ENCODE measurements at regions not wholly inside any gene's neighbourhood (a gene's known extent, or its start where the extent isn't known, plus 50 kb on each side); places are given as distances from the start of the nearest gene placed in this dataset.

DNA sequence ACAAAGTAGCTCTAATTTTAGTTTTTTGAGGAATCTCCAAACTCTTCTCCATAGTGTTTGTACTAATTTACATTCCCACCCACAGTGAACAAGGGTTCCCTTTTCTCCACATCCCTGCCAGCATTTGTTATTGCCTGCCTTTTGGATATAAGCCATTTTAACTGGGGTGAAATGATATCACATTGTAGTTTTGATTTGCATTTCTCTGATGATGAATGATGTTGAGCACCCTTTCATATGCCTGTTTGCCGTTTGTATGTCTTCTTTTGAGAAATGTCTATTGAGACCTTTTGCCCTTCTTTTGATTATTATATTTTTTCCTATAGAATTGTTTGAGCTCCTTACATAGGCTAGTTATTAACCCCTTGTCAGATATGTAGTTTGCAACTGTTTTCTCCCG is 239.9 kb upstream of the TPM1 start:
- DNase-seq (ENCODE audit: low read depth), result no peak

- no peak for DNase-seq (ENCODE audit: low read depth)
Observed at GRCh38 chr15:62803856-62804400, 238.6 kb upstream of the TPM1 start.

- DNase-seq (ENCODE audit: low read depth), result no peak
Observed at GRCh38 chr15:62805502-62805901, 237.0 kb upstream of the TPM1 start.

DNA sequence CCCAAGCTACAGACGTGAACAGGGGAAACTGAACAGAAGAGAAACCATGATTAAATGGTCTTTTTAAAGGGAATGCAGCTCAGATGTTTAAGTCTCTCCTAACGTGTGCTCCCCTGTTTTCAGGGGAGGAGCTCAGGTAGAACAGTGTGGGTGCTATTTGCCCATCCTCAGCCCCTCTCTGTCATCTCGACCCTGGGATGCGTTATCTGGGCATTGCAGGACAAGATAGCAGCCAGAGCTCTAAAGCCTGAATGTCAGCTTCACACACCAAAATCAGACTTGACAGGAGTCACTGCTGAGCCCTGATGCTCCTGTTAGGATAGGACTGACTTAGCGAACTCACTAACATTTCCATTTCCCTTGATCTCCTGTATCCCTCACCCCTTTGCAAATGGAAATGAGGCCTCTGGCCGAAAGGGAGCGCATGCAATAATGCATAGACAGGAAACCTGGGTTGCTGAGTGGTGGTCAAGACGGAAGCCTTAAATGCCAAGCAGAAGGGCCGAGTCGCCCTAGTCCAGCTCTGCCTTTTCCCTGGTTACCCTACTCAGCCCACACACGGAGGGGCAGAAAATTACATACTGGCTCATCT is 234.9 kb upstream of the TPM1 start:
- no peak for DNase-seq (ENCODE audit: low read depth)

DNA sequence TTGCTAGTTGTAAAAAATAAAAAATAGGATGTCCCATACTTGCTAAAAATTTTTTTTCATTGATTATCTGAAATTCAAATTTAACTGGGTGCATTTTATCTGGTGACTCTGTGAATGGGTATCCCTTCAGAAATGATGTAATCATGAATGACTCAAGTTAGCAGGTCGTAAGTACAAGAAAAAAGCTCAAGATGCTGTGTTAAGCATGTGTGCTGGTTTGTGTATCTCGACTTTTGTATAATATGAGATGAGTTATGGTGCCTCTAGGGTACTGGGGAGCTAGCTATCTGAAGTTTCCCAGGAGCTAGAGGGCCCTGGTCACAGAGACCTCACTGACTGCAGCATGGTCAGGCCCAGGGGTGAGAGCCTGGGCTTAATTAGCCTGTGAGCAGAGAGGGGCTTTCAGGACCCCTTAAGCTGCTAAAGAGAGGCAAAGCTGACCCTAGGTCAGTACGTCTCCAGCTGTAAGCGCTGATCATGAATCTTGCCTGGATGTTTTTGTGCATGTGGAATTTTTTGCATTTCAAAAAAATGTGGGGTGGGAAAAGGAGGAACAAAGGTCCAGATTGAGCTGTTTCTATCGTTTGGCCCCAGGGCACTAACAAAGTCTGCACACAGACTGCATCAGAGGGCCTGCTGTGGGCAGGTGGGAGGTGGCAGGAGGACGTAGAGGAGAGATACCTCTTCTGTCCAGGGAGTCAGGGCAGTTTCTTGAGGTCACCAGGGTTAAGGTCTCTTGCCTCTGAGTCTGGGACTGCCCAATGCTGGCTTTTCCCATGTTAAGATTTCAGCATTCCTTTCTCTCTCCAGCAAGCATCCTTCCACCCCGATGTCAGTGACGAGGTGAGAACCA is 233.2 kb upstream of the TPM1 start:
- DNase-seq (ENCODE audit: low read depth), result no peak

DNA sequence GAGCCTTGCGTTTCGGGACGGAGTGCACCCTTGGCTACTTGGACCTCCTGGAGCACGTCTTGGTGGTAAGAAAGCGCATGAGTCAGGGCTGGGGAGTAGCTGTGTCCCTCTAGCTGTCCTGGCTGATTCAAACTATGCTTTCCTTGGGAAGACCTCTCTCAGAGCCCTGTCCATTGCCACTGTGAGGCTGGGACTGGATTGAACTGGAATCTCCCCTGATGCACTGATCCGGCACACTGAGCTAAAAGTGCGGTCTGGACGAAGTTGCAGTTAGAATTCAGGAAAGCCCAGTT is 232.6 kb upstream of the TPM1 start:
- DNase-seq (ENCODE audit: low read depth), result no peak

DNA sequence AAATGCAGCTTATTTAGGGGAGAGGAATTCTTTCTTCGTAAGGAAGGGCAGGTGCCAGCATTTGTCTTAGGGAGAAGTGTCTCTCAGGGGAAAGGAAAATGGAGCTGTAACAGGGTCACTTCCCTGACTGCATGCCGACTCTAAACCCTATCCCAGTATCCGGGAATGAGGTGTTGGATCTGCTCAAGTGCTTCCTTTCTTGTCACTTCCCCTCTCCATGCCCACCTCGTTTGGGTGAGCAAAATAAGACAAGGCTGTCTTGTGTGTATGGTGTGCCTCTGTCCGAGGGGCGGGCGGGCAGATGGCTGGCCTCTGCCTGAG is 230.1 kb upstream of the TPM1 start:
- DNase-seq (ENCODE audit: low read depth), result no peak

DNA sequence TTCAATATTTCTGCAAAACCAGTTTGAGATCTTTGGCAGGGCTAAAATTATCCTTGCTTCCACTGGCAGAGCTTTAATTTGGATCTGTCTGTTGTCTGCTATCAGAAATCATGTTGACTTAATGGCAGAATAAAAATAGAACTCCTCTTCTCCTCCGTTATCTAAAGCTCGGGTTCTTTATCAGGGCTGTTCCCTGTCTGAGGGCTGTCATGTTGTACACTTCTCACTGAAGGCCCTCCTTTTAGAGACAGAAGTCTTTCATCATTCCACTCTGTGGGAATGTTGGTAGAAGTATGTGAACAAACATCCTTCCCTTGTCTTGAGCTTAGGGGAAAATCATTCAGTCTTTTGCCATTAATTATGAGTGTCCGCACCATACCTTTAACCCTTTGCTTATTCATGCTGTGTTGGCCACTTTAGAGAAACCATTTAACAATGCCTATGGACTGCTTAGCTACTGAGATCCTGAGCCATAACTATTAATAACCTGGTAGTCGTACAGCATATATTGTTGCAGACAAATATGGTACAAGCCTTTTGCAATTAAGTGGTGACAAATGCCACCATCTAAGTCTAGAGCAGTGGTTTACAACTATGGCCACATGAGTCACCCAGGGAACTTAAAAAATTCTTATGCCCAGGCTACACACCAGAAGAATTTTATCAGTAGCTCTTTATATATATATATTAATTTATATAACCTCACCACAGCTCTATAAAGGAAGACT is 226.0 kb upstream of the TPM1 start:
- DNase-seq (ENCODE audit: low read depth), result no peak

GRCh38 chr15:62818691-62819090 is 223.9 kb upstream of the TPM1 start:
- DNase-seq (ENCODE audit: low read depth), result no peak

- no peak for DNase-seq (ENCODE audit: low read depth)
Observed at GRCh38 chr15:62821384-62822131, 221.0 kb upstream of the TPM1 start.

DNA sequence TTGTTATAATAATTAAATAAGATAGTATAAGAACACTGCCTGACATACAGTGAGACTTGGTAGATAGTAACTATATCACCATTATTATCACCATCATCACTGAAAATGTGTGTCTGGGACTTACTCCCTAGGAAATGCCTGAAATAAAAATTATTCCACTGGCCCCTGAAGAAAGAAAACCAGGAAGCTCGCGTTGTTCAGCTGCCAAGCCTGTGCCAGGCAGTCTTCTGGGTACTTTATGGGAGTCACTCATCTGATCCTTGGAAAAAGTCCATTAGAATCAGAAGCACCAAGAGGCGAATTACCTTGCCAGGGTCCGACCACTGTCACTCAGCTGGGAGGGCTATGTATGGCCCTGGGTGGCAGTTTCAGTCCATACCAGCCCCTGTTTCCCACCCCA is 220.3 kb upstream of the TPM1 start:
- no peak for DNase-seq (ENCODE audit: low read depth)

DNA sequence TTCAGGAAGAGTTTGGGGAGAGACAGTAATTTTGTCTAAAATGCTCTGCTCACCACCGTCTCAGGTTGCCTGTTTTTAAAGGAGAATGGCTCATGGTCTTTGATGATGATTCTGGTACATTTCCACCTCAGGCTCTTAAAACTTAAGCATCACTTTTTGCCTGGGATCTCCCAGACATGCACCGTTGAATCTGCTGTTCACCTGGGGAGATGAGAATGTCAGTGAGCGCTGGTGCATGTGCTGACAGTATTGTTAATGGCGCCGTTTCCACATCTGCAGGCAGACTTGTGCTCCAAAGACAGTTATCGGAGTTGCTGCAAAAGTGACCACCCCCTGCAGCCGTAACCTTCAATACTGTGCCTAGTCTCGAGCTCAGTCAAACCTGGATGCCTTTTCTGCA is 219.0 kb upstream of the TPM1 start:
- DNase-seq (ENCODE audit: low read depth), result no peak

GRCh38 chr15:62824111-62825015 is 218.2 kb upstream of the TPM1 start:
- DNase-seq (ENCODE audit: low read depth), result no peak

GRCh38 chr15:62825191-62825590 is 217.4 kb upstream of the TPM1 start:
- no peak for DNase-seq (ENCODE audit: low read depth)

- DNase-seq (ENCODE audit: low read depth), result no peak
Observed at GRCh38 chr15:62826561-62826960, 216.0 kb upstream of the TPM1 start.

DNA sequence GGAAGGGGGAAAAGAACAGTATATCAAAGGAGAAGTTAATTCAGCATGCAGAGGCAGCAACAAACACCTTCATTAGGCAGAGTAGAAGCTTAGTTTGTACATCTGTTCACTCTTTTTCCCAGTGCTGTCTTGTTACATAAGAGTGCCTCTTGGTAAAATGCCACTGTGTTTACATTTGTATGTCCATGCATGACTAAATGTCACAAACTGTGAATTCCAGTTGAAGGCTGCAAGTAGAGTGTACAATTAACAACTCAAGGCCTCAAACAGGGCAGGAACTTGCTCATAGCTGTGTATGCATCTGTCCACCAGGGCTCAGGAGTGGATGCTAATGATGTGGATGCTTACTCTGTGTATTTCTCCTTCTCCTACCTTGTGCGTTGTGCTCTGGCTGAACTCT is 214.2 kb upstream of the TPM1 start:
- no peak for DNase-seq (ENCODE audit: low read depth)

GRCh38 chr15:62832231-62832630 is 210.3 kb upstream of the TPM1 start:
- no peak for DNase-seq (ENCODE audit: low read depth)

- no peak for DNase-seq (ENCODE audit: low read depth)
Observed at GRCh38 chr15:62833646-62834045, 208.9 kb upstream of the TPM1 start.

DNA sequence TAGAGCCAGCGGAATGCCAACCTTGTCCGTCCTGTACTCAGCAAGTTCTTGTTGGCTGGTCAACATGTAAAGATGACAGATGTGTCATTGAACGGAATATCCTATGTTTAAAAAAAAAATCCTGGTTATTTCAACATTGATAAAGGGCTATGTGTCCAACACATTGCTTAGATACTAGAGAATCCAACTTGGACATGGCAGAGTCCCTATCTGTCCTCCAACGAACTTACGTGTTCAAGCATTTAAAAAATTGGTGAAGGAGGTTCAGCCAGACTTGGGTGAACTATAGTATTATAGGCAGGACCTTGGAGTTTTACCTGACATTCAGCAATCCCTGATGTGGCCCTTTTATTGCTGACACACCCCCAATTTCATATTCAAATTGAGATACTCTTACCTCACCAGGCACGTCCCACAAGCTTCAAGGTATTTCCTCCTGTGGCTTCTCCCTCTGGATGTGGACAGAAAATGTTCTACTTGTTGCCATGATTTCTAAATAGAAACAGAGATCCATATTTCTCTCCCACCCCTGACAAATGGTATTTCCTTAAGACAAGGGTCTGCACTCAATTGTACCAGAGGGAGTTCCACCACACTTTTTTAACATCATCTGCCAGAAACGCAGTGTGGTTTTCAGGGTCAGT is 207.7 kb upstream of the TPM1 start:
- DNase-seq (ENCODE audit: low read depth), result no peak

- no peak for DNase-seq (ENCODE audit: low read depth)
Observed at GRCh38 chr15:62835351-62835750, 207.2 kb upstream of the TPM1 start.

DNA sequence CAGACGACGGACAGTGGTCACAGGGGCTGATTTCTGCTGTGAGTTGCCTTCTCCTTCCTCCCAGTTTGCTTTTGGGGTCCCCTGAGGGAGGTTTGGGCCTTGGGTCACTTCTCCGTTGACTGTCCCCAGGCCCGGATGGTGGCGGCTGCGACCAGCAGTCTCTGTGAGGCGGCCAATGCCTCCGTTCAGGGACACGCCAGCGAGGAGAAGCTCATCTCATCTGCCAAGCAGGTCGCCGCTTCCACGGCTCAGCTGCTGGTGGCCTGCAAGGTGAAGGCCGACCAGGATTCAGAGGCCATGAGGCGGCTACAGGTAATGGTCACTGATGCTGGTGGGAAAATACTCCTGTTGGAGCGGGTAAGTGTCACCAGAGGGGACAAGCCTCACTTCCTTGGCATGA is 206.8 kb upstream of the TPM1 start:
- no peak for DNase-seq (ENCODE audit: low read depth)
